PC-3 (cell line): ENCODE measurements at regions not wholly inside any gene's neighbourhood (a gene's known extent, or its start where the extent isn't known, plus 50 kb on each side); places are given as distances from the start of the nearest gene placed in this dataset.

Experiments used
- ATAC-seq: fragments of 200-7000 bp; cut with Tn5 transposase; 2 replicates; pipeline ENCODE4 v1.9.1; 2020; ENCODE audit warnings: mild to moderate bottlenecking, moderate library complexity
- BruUV-seq: library from RNA; stranded (reverse); fragments of 400-500 nt; replicated peaks from 2 replicates; lab custom pipeline; 2021; lab: Mats Ljungman, UMichigan
- CTCF ChIA-PET: fragments of 300-600 bp; sonication (Branson Sonifier 250); formaldehyde crosslinking; loops from one replicate; lab custom pipeline; 2022; ENCODE audit warnings: antibody characterized with exemption; lab: Charles Lee
- POLR2A ChIA-PET: fragments of 300-600 bp; sonication (Branson Sonifier 250); formaldehyde crosslinking; loops from one replicate; lab custom pipeline; 2022; ENCODE audit warnings: antibody characterized with exemption; ENCODE audit not compliant: unreplicated experiment; lab: Charles Lee
- DNase-seq: peaks from one replicate; pipeline ENCODE4 v3.0.0-alpha.2; 2015
- H2AFZ ChIP-seq: fragments of 300-600 bp; sonication (generic); 2 replicates; pipeline ENCODE4 v1.6.0; 2016; ENCODE audit warnings: antibody characterized with exemption, low read length
- H3F3A ChIP-seq: fragments of 300-600 bp; sonication (generic); one replicate; pipeline ENCODE4 v1.6.0; 2017; ENCODE audit warnings: antibody characterized with exemption, low read length, control low read depth, mild to moderate bottlenecking; ENCODE audit not compliant: unreplicated experiment
- H3K27ac ChIP-seq: fragments of 300-600 bp; sonication (generic); 2 replicates; pipeline ENCODE4 v1.5.1; 2016; ENCODE audit warnings: mild to moderate bottlenecking, low read length
- H3K27me3 ChIP-seq: fragments of 300-600 bp; sonication (generic); 2 replicates; pipeline ENCODE4 v1.6.1; 2016; ENCODE audit warnings: low read length, mixed read lengths
- H3K36me3 ChIP-seq: fragments of 300-600 bp; sonication (generic); 2 replicates; pipeline ENCODE4 v1.6.1; 2016; ENCODE audit warnings: low read depth, mixed run types, low read length, mixed read lengths
- H3K4me1 ChIP-seq: fragments of 300-600 bp; sonication (generic); 2 replicates; pipeline ENCODE4 v1.5.1; 2016; ENCODE audit warnings: low read length; ENCODE audit not compliant: insufficient read depth
- H3K4me2 ChIP-seq: fragments of 300-600 bp; sonication (generic); 2 replicates; pipeline ENCODE4 v1.6.0; 2016; ENCODE audit warnings: low read length
- H3K4me3 ChIP-seq: fragments of 300-600 bp; sonication (generic); 2 replicates; pipeline ENCODE4 v1.5.1; 2016; ENCODE audit warnings: mild to moderate bottlenecking, low read length, mixed read lengths
- H3K79me2 ChIP-seq: fragments of 300-600 bp; sonication (generic); 2 replicates; pipeline ENCODE4 v1.6.1; 2017; ENCODE audit warnings: low read length, mixed read lengths
- H3K9ac ChIP-seq: fragments of 300-600 bp; sonication (generic); 2 replicates; pipeline ENCODE4 v1.6.0; 2016; ENCODE audit warnings: mild to moderate bottlenecking, low read length
- H3K9me2 ChIP-seq: fragments of 300-600 bp; sonication (generic); replicated peaks from 2 replicates; pipeline ENCODE4 v1.6.1; 2016; ENCODE audit warnings: mixed run types, low read length, mixed read lengths
- H3K9me3 ChIP-seq: fragments of 300-600 bp; sonication (generic); 2 replicates; pipeline ENCODE4 v1.6.1; 2016; ENCODE audit warnings: low read length, mixed read lengths
- H4K20me1 ChIP-seq: fragments of 300-600 bp; sonication (generic); 2 replicates; pipeline ENCODE4 v1.6.1; 2016; ENCODE audit warnings: low read length, mixed read lengths
- CTCF ChIP-seq: fragments of 300-600 bp; sonication (generic); conservative IDR thresholded peaks from 2 replicates; pipeline ENCODE4 v1.5.1; 2017; ENCODE audit warnings: antibody characterized with exemption, low read depth, mild to moderate bottlenecking, low read length
- EZH2 ChIP-seq: fragments of 300-600 bp; sonication (generic); IDR thresholded peaks from one replicate; pipeline ENCODE4 v1.6.1; 2017; ENCODE audit warnings: antibody characterized with exemption, mild to moderate bottlenecking, low read length; ENCODE audit not compliant: unreplicated experiment
- EZH2phosphoT487 ChIP-seq: fragments of 300-600 bp; sonication (generic); IDR thresholded peaks from 2 replicates; pipeline ENCODE4 v1.6.1; 2018; ENCODE audit warnings: mild to moderate bottlenecking, antibody characterized with exemption, low read length, borderline replicate concordance
- intact Hi-C: fragments of 100-400 bp; cut with micrococcal nuclease; formaldehyde crosslinking; loops from 2 replicates; pipeline ENCODE4 v1.9.0; 2023

- CTCF ChIA-PET: no interaction called here
- Histone ChIP-seq H3K9ac (no peak overlapping the region), H3K4me1 (no peaks in the 10 kb centered on the region), H3K4me3 (no peak overlapping the region), H3K36me3 (no peaks in the 10 kb centered on the region), H4K20me1 (no peaks in the 10 kb centered on the region), H3K79me2 (no peaks in the 10 kb centered on the region), H2AFZ (no peak overlapping the region), H3K9me2 (no peaks in the 10 kb centered on the region), H3K4me2 (no peak overlapping the region), H3K9me3 (no peaks in the 10 kb centered on the region), H3K27ac (no peak overlapping the region), H3F3A (no peaks in the 10 kb centered on the region), H3K27me3 (peaks cover 16% of the 10 kb centered on the region; the same call in 1 of the 2 replicates)
- no TSS peak for BruUV-seq
- POLR2A ChIA-PET: no interaction called here
- no peak for DNase-seq
- ATAC-seq: no peak
- TF ChIP-seq EZH2phosphoT487: no peak
- TF ChIP-seq CTCF: no peak
- no peak for TF ChIP-seq EZH2
- intact Hi-C loops: no loop called here
These were observed 235.6 kb downstream of the CPS1 start for GRCh38 chr2:210792000-210792399.

- H3F3A ChIP-seq: no peaks in the 10 kb centered on the region
- no peak overlapping the region for H3K27ac ChIP-seq
- H3K4me1 ChIP-seq: no peaks in the 10 kb centered on the region
- no peaks in the 10 kb centered on the region for H4K20me1 ChIP-seq
- H3K9me3 ChIP-seq: no peaks in the 10 kb centered on the region
- H3K4me3 ChIP-seq: no peak overlapping the region
- no peak overlapping the region for H3K4me2 ChIP-seq
- DNase-seq (no peak), ATAC-seq (no peak)
- no peaks in the 10 kb centered on the region for H3K79me2 ChIP-seq
- H2AFZ ChIP-seq: no peak overlapping the region
- TF ChIP-seq CTCF: no peak
- TF ChIP-seq EZH2phosphoT487: no peak
- TF ChIP-seq EZH2: no peak
- intact Hi-C loops: no loop called here
- H3K9ac ChIP-seq: no peak overlapping the region
- H3K27me3 ChIP-seq: peaks cover 26% of the 10 kb centered on the region; the same call in 1 of the 2 replicates
- no TSS peak for BruUV-seq
- POLR2A ChIA-PET: no interaction called here
- H3K36me3 ChIP-seq: no peaks in the 10 kb centered on the region
- CTCF ChIA-PET: no interaction called here
- no peaks in the 10 kb centered on the region for H3K9me2 ChIP-seq
These were observed 239.1 kb downstream of the CPS1 start for GRCh38 chr2:210795506-210795905.

- H3K79me2 ChIP-seq: no peaks in the 10 kb centered on the region
- ChIA-PET CTCF (no interaction called here), POLR2A (no interaction called here)
- no peak overlapping the region for H3K4me3 ChIP-seq
- ATAC-seq: no peak
- H3K4me1 ChIP-seq: no peaks in the 10 kb centered on the region
- peaks cover 13% of the 10 kb centered on the region; the same call in 1 of the 2 replicates for H3K27me3 ChIP-seq
- H2AFZ ChIP-seq: no peak overlapping the region
- no TSS peak for BruUV-seq
- H3K9ac ChIP-seq: no peak overlapping the region
- no peaks in the 10 kb centered on the region for H3K9me2 ChIP-seq
- TF ChIP-seq EZH2phosphoT487 (no peak), CTCF (no peak), EZH2 (no peak)
- H3K9me3 ChIP-seq: no peaks in the 10 kb centered on the region
- H3K4me2 ChIP-seq: no peak overlapping the region
- DNase-seq: no peak
- no peaks in the 10 kb centered on the region for H3K36me3 ChIP-seq
- H4K20me1 ChIP-seq: no peaks in the 10 kb centered on the region
- H3K27ac ChIP-seq: no peak overlapping the region
- intact Hi-C loops: no loop called here
- H3F3A ChIP-seq: no peaks in the 10 kb centered on the region
These were observed 241.8 kb downstream of the CPS1 start for GRCh38 chr2:210798180-210798579.
